IMR-90 (cell line): ENCODE measurements at regions not wholly inside any gene's neighbourhood (a gene's known extent, or its start where the extent isn't known, plus 50 kb on each side); places are given as distances from the start of the nearest gene placed in this dataset.

ENCODE experiments used
- ATAC-seq: fragments of 200-7000 bp; cut with Tn5 transposase; 2 replicates; pipeline ENCODE4 v1.9.1; 2020; ENCODE audit warnings: low read depth, mild to moderate bottlenecking, moderate library complexity
- BruUV-seq: library from RNA; stranded (reverse); fragments of 400-500 nt; replicated peaks from 2 replicates; lab custom pipeline; 2021; lab: Mats Ljungman, UMichigan
- CTCF ChIA-PET: fragments of 300-600 bp; formaldehyde crosslinking; extraction: SDS; loops from one replicate; lab custom pipeline; 2021; ENCODE audit warnings: antibody characterized with exemption; lab: Yijun Ruan, JAX
- POLR2A ChIA-PET: fragments of 300-600 bp; sonication (Branson Sonifier 250); formaldehyde crosslinking; loops from one replicate; lab custom pipeline; 2022; ENCODE audit warnings: antibody characterized with exemption; ENCODE audit not compliant: unreplicated experiment; lab: Charles Lee
- DNase-seq: peaks from one replicate; pipeline ENCODE4 v3.0.0; 2013
- H2AFZ ChIP-seq: replicated peaks from 2 replicates; pipeline ENCODE3; 2013; ENCODE audit warnings: low read length, mild to moderate bottlenecking; ENCODE audit not compliant: poor library complexity
- H2AK5ac ChIP-seq: 2 replicates; pipeline ENCODE4 v1.6.1; 2013; ENCODE audit warnings: low read depth, low read length, inconsistent platforms
- H2AK9ac ChIP-seq: replicated peaks from 2 replicates; pipeline ENCODE3; 2013; ENCODE audit warnings: mild to moderate bottlenecking, low read depth, low read length, moderate library complexity; ENCODE audit not compliant: poor library complexity
- H2BK120ac ChIP-seq: 2 replicates; pipeline ENCODE4 v1.6.1; 2013; ENCODE audit warnings: low read depth, low read length, inconsistent platforms
- H2BK15ac ChIP-seq: 3 replicates; pipeline ENCODE4 v1.6.1; 2013; ENCODE audit warnings: low read depth, low read length, inconsistent platforms
- H2BK20ac ChIP-seq: 2 replicates; pipeline ENCODE4 v1.6.1; 2013; ENCODE audit warnings: low read depth, mild to moderate bottlenecking, inconsistent platforms, low read length, moderate library complexity
- H2BK5ac ChIP-seq: 2 replicates; pipeline ENCODE4 v1.6.1; 2013; ENCODE audit warnings: mild to moderate bottlenecking, low read depth, low read length, inconsistent platforms; ENCODE audit not compliant: poor library complexity, severe bottlenecking
- H3K14ac ChIP-seq: replicated peaks from 2 replicates; pipeline ENCODE4 v1.6.1; 2013; ENCODE audit warnings: low read depth, low read length, inconsistent platforms
- H3K18ac ChIP-seq: 2 replicates; pipeline ENCODE4 v1.6.1; 2013; ENCODE audit warnings: low read depth, low read length, control low read depth
- H3K23ac ChIP-seq: 2 replicates; pipeline ENCODE4 v1.6.1; 2013; ENCODE audit warnings: low read depth, low read length, inconsistent platforms
- H3K27ac ChIP-seq: 2 replicates; pipeline ENCODE4 v1.5.1; 2013; ENCODE audit warnings: mild to moderate bottlenecking, control low read depth, low read length; ENCODE audit not compliant: insufficient read depth
- H3K27me3 ChIP-seq: 2 replicates; pipeline ENCODE4 v1.6.1; 2013; ENCODE audit warnings: low read length; ENCODE audit not compliant: control insufficient read depth, insufficient read depth
- H3K36me3 ChIP-seq: 2 replicates; pipeline ENCODE4 v1.6.1; 2013; ENCODE audit warnings: low read length, mixed read lengths; ENCODE audit not compliant: control insufficient read depth, insufficient read depth
- H3K4ac ChIP-seq: 2 replicates; pipeline ENCODE4 v1.6.1; 2013; ENCODE audit warnings: low read depth, low read length, inconsistent platforms
- H3K4me1 ChIP-seq: 2 replicates; pipeline ENCODE4 v1.6.1; 2013; ENCODE audit warnings: low read length, mixed read lengths; ENCODE audit not compliant: control insufficient read depth, insufficient read depth
- H3K4me2 ChIP-seq: 2 replicates; pipeline ENCODE4 v1.6.1; 2013; ENCODE audit warnings: low read depth, mild to moderate bottlenecking, control low read depth, low read length, moderate library complexity
- H3K4me3 ChIP-seq: 2 replicates; pipeline ENCODE4 v1.5.1; 2013; ENCODE audit warnings: low read depth, mild to moderate bottlenecking, control low read depth, low read length, moderate library complexity; ENCODE audit not compliant: insufficient read depth
- H3K56ac ChIP-seq: 2 replicates; pipeline ENCODE4 v1.6.1; 2013; ENCODE audit warnings: low read length, inconsistent platforms; ENCODE audit not compliant: insufficient read depth; ENCODE audit errors: extremely low read depth
- H3K79me1 ChIP-seq, 2 experiments: 2 replicates each; pipeline ENCODE4 v1.6.1; 2013; ENCODE audit warnings: low read length in 2 of 2, inconsistent platforms in 1 of 2, low read depth in 1 of 2
- H3K9ac ChIP-seq: 2 replicates; pipeline ENCODE4 v1.6.1; 2013; ENCODE audit warnings: low read depth, low read length, control low read depth
- H3K9me1 ChIP-seq: 2 replicates; pipeline ENCODE4 v1.6.1; 2013; ENCODE audit warnings: low read length, inconsistent platforms; ENCODE audit not compliant: insufficient read depth
- H3K9me3 ChIP-seq: 2 replicates; pipeline ENCODE4 v1.6.1; 2013; ENCODE audit warnings: low read length; ENCODE audit not compliant: control insufficient read depth, insufficient read depth
- H4K20me1 ChIP-seq: 2 replicates; pipeline ENCODE4 v1.6.1; 2013; ENCODE audit warnings: low read length, inconsistent platforms; ENCODE audit not compliant: insufficient read depth
- H4K5ac ChIP-seq: 2 replicates; pipeline ENCODE4 v1.6.1; 2013; ENCODE audit warnings: mild to moderate bottlenecking, low read depth, low read length, control low read depth
- H4K8ac ChIP-seq, 2 experiments: 2 replicates each; pipeline ENCODE4 v1.6.1; 2013; ENCODE audit warnings: low read depth in 2 of 2, low read length in 2 of 2, control low read depth in 1 of 2, inconsistent platforms in 1 of 2
- H4K91ac ChIP-seq: 2 replicates; pipeline ENCODE4 v1.6.1; 2013; ENCODE audit warnings: low read depth, low read length, inconsistent platforms; ENCODE audit not compliant: insufficient read depth
- BHLHE40 ChIP-seq: fragments of 150-350 bp; IDR thresholded peaks from 2 replicates; pipeline ENCODE4 v1.6.1; 2016; ENCODE audit warnings: mild to moderate bottlenecking, low read depth, low read length
- CHD1 ChIP-seq: IDR thresholded peaks from 2 replicates; pipeline ENCODE4 v1.6.1; 2012; ENCODE audit warnings: low read depth, low read length, improper control_type of control experiment
- FOS ChIP-seq: fragments of 150-350 bp; IDR thresholded peaks from 2 replicates; pipeline ENCODE4 v1.6.1; 2016; ENCODE audit warnings: low read depth, low read length
- MAFK ChIP-seq: IDR thresholded peaks from 2 replicates; pipeline ENCODE4 v1.6.1; 2012; ENCODE audit warnings: low read depth, low read length, improper control_type of control experiment
- MAZ ChIP-seq: IDR thresholded peaks from 2 replicates; pipeline ENCODE4 v1.6.1; 2012; ENCODE audit warnings: low read depth, mild to moderate bottlenecking, low read length, improper control_type of control experiment, moderate library complexity, borderline replicate concordance
- MXI1 ChIP-seq: IDR thresholded peaks from 2 replicates; pipeline ENCODE4 v1.6.1; 2012; ENCODE audit warnings: low read depth, mild to moderate bottlenecking, low read length, moderate library complexity, borderline replicate concordance
- NFE2L2 ChIP-seq: fragments of 150-350 bp; IDR thresholded peaks from 2 replicates; pipeline ENCODE4 v1.6.1; 2016; ENCODE audit warnings: low read depth, mild to moderate bottlenecking, low read length
- POLR2A ChIP-seq: IDR thresholded peaks from 2 replicates; pipeline ENCODE4 v1.6.1; 2012; ENCODE audit warnings: mild to moderate bottlenecking, low read depth, low read length
- RAD21 ChIP-seq: IDR thresholded peaks from 2 replicates; pipeline ENCODE4 v1.6.1; 2012; ENCODE audit warnings: low read length, improper control_type of control experiment
- RCOR1 ChIP-seq: IDR thresholded peaks from 2 replicates; pipeline ENCODE4 v1.6.1; 2012; ENCODE audit warnings: mild to moderate bottlenecking, low read length, improper control_type of control experiment; ENCODE audit not compliant: insufficient replicate concordance
- RFX5 ChIP-seq: IDR thresholded peaks from 2 replicates; pipeline ENCODE4 v1.8.0; 2012; ENCODE audit warnings: low read depth, mild to moderate bottlenecking, low read length, moderate library complexity
- SMC3 ChIP-seq: fragments of 150-350 bp; IDR thresholded peaks from 2 replicates; pipeline ENCODE4 v1.6.1; 2016; ENCODE audit warnings: low read depth, mild to moderate bottlenecking, antibody characterized with exemption, low read length, moderate library complexity
- WGBS, 2 experiments: methylation state at CpG; one replicate each; pipeline versions ENCODE4 v1.1.5 to v1.1.7; 2013; ENCODE audit warnings: missing lambda C conversion rate in 2 of 2; ENCODE audit not compliant: insufficient read length in 1 of 2; ENCODE audit errors: extremely low coverage in 2 of 2; 5-methylcytosine and 5-hydroxymethylcytosine counted together
- dilution Hi-C: fragments of 300-500 bp; cut with HindIII; formaldehyde crosslinking; loops from one replicate; pipeline ENCODE4 v1.14.3; 2018; ENCODE audit warnings: low sequenced_read_pairs; ENCODE audit not compliant: unreplicated experiment
- in situ Hi-C: fragments of 300-500 bp; cut with MboI; formaldehyde crosslinking; loops from 3 replicates; pipeline ENCODE4 v1.14.3; 2019; ENCODE audit warnings: low sequenced_read_pairs, inconsistent platforms, mixed read lengths
- intact Hi-C: fragments of 100-400 bp; cut with micrococcal nuclease; formaldehyde crosslinking; loops from 2 replicates; pipeline ENCODE4 v1.10.0; 2022
- TF ChIP-seq, protein P1 (sequence below): conservative IDR thresholded peaks from 2 replicates; pipeline ENCODE4 v1.5.1; 2012; ENCODE audit warnings: mild to moderate bottlenecking, low read depth, low read length, improper control_type of control experiment
- TF ChIP-seq, protein P2 (sequence below): fragments of 150-350 bp; IDR thresholded peaks from 2 replicates; pipeline ENCODE4 v1.6.1; 2017; ENCODE audit warnings: mild to moderate bottlenecking, antibody characterized with exemption, low read length, low read depth
- TF ChIP-seq, protein P3 (sequence below): fragments of 150-350 bp; IDR thresholded peaks from 2 replicates; pipeline ENCODE4 v1.6.1; 2016; ENCODE audit warnings: low read depth, mild to moderate bottlenecking, low read length, moderate library complexity, borderline replicate concordance

DNA sequence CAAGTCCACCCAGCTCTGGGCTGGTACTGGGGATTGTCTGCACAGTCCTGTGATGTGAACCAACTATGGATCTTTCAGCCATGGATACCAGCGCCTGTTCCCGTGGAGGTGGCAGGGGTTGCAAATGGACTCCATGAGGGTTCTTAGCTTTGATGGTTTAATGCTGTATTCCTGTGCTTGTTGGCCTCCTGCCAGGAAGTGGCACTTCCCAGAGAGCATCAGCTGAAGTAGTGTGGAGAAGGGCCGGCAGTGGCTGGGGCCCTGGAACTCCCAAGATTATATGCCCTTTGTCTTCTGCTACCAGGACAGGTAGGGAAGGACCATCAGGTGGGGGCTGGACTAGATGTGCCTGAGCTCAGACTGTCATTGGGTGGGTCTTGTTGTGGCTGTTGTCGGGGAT is 1104.8 kb upstream of the COX7C start:
- Histone ChIP-seq H3K79me1 (no peaks in the 10 kb centered on the region), H2BK20ac (no peak overlapping the region), H3K4me3 (no peak overlapping the region), H4K8ac (no peak overlapping the region), H2AFZ (no peak overlapping the region), H3K27me3 (no peaks in the 10 kb centered on the region), H3K4me2 (no peak overlapping the region), H3K23ac (no peak overlapping the region), H3K18ac (no peak overlapping the region), H3K27ac (no peak overlapping the region), H3K4ac (no peak overlapping the region), H4K20me1 (no peaks in the 10 kb centered on the region), H4K5ac (no peak overlapping the region), H2BK120ac (no peak overlapping the region), H3K4me1 (no peaks in the 10 kb centered on the region), H3K9me3 (peaks cover 8% of the 10 kb centered on the region; the same call in 1 of the 2 replicates), H2BK15ac (no peak overlapping the region), H3K56ac (no peak overlapping the region), H3K14ac (no peak overlapping the region), H4K91ac (no peak overlapping the region), H2AK5ac (no peak overlapping the region), H3K36me3 (no peaks in the 10 kb centered on the region), H2AK9ac (no peak overlapping the region), H3K9me1 (no peaks in the 10 kb centered on the region), H2BK5ac (no peak overlapping the region), H3K9ac (no peak overlapping the region)
- no peak for ATAC-seq
- intact Hi-C loops (no loop called here), dilution Hi-C loops (no loop called here), in situ Hi-C loops (no loop called here)
- BruUV-seq, result no TSS peak
- TF ChIP-seq, protein P1, sequence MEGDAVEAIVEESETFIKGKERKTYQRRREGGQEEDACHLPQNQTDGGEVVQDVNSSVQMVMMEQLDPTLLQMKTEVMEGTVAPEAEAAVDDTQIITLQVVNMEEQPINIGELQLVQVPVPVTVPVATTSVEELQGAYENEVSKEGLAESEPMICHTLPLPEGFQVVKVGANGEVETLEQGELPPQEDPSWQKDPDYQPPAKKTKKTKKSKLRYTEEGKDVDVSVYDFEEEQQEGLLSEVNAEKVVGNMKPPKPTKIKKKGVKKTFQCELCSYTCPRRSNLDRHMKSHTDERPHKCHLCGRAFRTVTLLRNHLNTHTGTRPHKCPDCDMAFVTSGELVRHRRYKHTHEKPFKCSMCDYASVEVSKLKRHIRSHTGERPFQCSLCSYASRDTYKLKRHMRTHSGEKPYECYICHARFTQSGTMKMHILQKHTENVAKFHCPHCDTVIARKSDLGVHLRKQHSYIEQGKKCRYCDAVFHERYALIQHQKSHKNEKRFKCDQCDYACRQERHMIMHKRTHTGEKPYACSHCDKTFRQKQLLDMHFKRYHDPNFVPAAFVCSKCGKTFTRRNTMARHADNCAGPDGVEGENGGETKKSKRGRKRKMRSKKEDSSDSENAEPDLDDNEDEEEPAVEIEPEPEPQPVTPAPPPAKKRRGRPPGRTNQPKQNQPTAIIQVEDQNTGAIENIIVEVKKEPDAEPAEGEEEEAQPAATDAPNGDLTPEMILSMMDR, result no peak
- no peak for TF ChIP-seq CHD1
- TF ChIP-seq RFX5, result no peak
- no peak for TF ChIP-seq MAFK
- no peak for TF ChIP-seq RAD21
- no peak for TF ChIP-seq POLR2A
- TF ChIP-seq FOS, result no peak
- TF ChIP-seq RCOR1, result no peak
- TF ChIP-seq NFE2L2, result no peak
- TF ChIP-seq MXI1, result no peak
- TF ChIP-seq, protein P2, sequence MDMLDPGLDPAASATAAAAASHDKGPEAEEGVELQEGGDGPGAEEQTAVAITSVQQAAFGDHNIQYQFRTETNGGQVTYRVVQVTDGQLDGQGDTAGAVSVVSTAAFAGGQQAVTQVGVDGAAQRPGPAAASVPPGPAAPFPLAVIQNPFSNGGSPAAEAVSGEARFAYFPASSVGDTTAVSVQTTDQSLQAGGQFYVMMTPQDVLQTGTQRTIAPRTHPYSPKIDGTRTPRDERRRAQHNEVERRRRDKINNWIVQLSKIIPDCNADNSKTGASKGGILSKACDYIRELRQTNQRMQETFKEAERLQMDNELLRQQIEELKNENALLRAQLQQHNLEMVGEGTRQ, result no peak
- TF ChIP-seq, protein P3, sequence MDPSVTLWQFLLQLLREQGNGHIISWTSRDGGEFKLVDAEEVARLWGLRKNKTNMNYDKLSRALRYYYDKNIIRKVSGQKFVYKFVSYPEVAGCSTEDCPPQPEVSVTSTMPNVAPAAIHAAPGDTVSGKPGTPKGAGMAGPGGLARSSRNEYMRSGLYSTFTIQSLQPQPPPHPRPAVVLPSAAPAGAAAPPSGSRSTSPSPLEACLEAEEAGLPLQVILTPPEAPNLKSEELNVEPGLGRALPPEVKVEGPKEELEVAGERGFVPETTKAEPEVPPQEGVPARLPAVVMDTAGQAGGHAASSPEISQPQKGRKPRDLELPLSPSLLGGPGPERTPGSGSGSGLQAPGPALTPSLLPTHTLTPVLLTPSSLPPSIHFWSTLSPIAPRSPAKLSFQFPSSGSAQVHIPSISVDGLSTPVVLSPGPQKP, result no peak
- TF ChIP-seq SMC3, result no peak
- TF ChIP-seq BHLHE40, result no peak
- no peak for TF ChIP-seq MAZ
- CTCF ChIA-PET, result no interaction called here
- 66% methylated on average over 2 of the region's 4 CpGs; no CpG with 5 or more reads in 1 of the 2 experiments for WGBS, 2 experiments
- POLR2A ChIA-PET, result no interaction called here
- DNase-seq, result no peak
